ENCODE measurements at regions not wholly inside any gene's neighbourhood (a gene's known extent, or its start where the extent isn't known, plus 50 kb on each side); places are given as distances from the start of the nearest gene placed in this dataset.

- TF ChIP-seq DBP (CRISPR knock-in tag; IDR thresholded peaks at IDR 0.05; ENCODE audit: not compliant biosample characterization) (no peak), ZNF567 (CRISPR knock-in tag; IDR thresholded peaks at IDR 0.05; ENCODE audit: borderline replicate concordance) (no peak), ZFY (CRISPR knock-in tag; IDR thresholded peaks at IDR 0.05) (no peak), E2F5 (CRISPR knock-in tag; conservative IDR thresholded peaks at IDR 0.05) (no peak), ZNF614 (CRISPR knock-in tag; IDR thresholded peaks at IDR 0.05; ENCODE audit: borderline replicate concordance) (no peak)
These were observed 268.7 kb upstream of the PAPPA start (continued) for GRCh38 chr9:115884846-115885245.

- Histone ChIP-seq H2AFZ (ENCODE audit: low read length) (no peak overlapping the region), H3K36me3 (replicated peaks in 1 of 2; ENCODE audit: control insufficient read depth in 1 of 2, insufficient read depth in 2 of 2, low read length in 2 of 2) (no peaks in the 10 kb centered on the region), H3K4me1 (ENCODE audit: insufficient read depth, low read length) (peaks cover 9% of the 10 kb centered on the region; the same call in 1 of the 2 replicates), H3K4me3 (replicated peaks in 1 of 3; ENCODE audit: insufficient read depth in 1 of 3, low read depth in 2 of 3, low read length in 3 of 3) (no peak overlapping the region), H3K9me3 (ENCODE audit: low read length) (no peaks in the 10 kb centered on the region), H3K27ac (ENCODE audit: extremely low read length, insufficient read depth, low read length) (no peak overlapping the region), H3K9ac (ENCODE audit: insufficient read depth, low read depth, low read length) (no peak overlapping the region), H3K27me3 (ENCODE audit: control insufficient read depth in 1 of 2, insufficient read depth in 2 of 2, low read length in 2 of 2) (no peaks in the 10 kb centered on the region), H4K20me1 (ENCODE audit: insufficient read depth, low read length) (no peaks in the 10 kb centered on the region), H3K79me2 (ENCODE audit: insufficient read depth, low read length) (no peaks in the 10 kb centered on the region), H3K4me2 (ENCODE audit: low read depth, low read length) (no peak overlapping the region)
- ATAC-seq (no peak), FAIRE-seq (no peak), DNase-seq (ENCODE audit: low spot score) (no peak)
- no TSS peak for BruUV-seq (replicated peaks)
- 46% methylated on average over 5 of the region's 5 CpGs for WGBS (ENCODE audit: low lambda C conversion rate)
- intact Hi-C loops (cut with micrococcal nuclease; ENCODE audit: unreplicated experiment), result no loop called here
- CTCF ChIA-PET (ENCODE audit: low intra/inter-chr PET ratio, low total read pairs), result no interaction called here
- POLR2A ChIA-PET, result no interaction called here
- in situ Hi-C loops (cut with HindIII; ENCODE audit: extremely low pct_ligation_motif_present, low pct_unique_long_range_greater_than_20kb), result loop anchor here (10.0 to 25.0 kb wide), 3 partner anchors 227 to 301 kb away; no protein-coding TSS in a partner anchor
- TF ChIP-seq ARID5B (CRISPR knock-in tag; IDR thresholded peaks at IDR 0.05) (no peak), RORA (CRISPR knock-in tag; IDR thresholded peaks at IDR 0.05) (no peak), EP300 (IDR thresholded peaks at IDR 0.05; ENCODE audit: low read depth in 2 of 2, low read length in 2 of 2) (no peak), EP300 (CRISPR knock-in tag; IDR thresholded peaks at IDR 0.05; ENCODE audit: borderline replicate concordance) (no peak), ZNF781 (CRISPR knock-in tag; IDR thresholded peaks at IDR 0.05; ENCODE audit: borderline replicate concordance, not compliant biosample characterization) (no peak), ZNF329 (CRISPR knock-in tag; IDR thresholded peaks at IDR 0.05; ENCODE audit: low read depth) (no peak), CHD4 (IDR thresholded peaks at IDR 0.05; ENCODE audit: borderline replicate concordance, low read length) (no peak), ONECUT2 (CRISPR knock-in tag; IDR thresholded peaks at IDR 0.05) (no peak), SIN3A (IDR thresholded peaks at IDR 0.05; ENCODE audit: borderline replicate concordance, low read depth, low read length) (no peak), TFE3 (CRISPR knock-in tag; IDR thresholded peaks at IDR 0.05) (no peak), ZNF20 (CRISPR knock-in tag; IDR thresholded peaks at IDR 0.05) (no peak)
These were observed 265.5 kb upstream of the PAPPA start for GRCh38 chr9:115888131-115888530.
